ENCODE measurements at regions not wholly inside any gene's neighbourhood (a gene's known extent, or its start where the extent isn't known, plus 50 kb on each side); places are given as distances from the start of the nearest gene placed in this dataset.
"Not testable (repeated sequence)": the region's sequence is repeated elsewhere in the genome, so short reads cannot be mapped to it uniquely, and the experiment has no call there.

GRCh38 chr6:6414931-6415330 is 94.5 kb upstream of the F13A1 start:
- no peak for DNase-seq

- DNase-seq, result no peak
Measured at GRCh38 chr6:6417475-6417874, 97.0 kb upstream of the F13A1 start.

GRCh38 chr6:6418421-6418820 is 98.0 kb upstream of the F13A1 start:
- no peak for DNase-seq

GRCh38 chr6:6420107-6420506 is 99.6 kb upstream of the F13A1 start:
- no peak for DNase-seq

- no peak for DNase-seq
Measured at GRCh38 chr6:6434151-6434550, 113.7 kb upstream of the F13A1 start.

- DNase-seq, result no peak
Measured at GRCh38 chr6:6434723-6435122, 114.3 kb upstream of the F13A1 start.

GRCh38 chr6:6436366-6436765 is 115.9 kb upstream of the F13A1 start:
- DNase-seq, result no peak

- DNase-seq, result no peak
Measured at GRCh38 chr6:6436946-6437345, 116.5 kb upstream of the F13A1 start.

GRCh38 chr6:6438286-6438685 is 117.8 kb upstream of the F13A1 start:
- DNase-seq, result no peak

GRCh38 chr6:6439778-6440177 is 119.3 kb upstream of the F13A1 start:
- no peak for DNase-seq

GRCh38 chr6:6452002-6452401 is 131.5 kb upstream of the F13A1 start:
- DNase-seq, result no peak

GRCh38 chr6:6453186-6453585 is 132.7 kb upstream of the F13A1 start:
- DNase-seq, result no peak

- no peak for DNase-seq
Measured at GRCh38 chr6:6455272-6455671, 133.2 kb upstream of the LY86 start.

GRCh38 chr6:6458172-6458571 is 130.3 kb upstream of the LY86 start:
- DNase-seq, result no peak

GRCh38 chr6:6459963-6460362 is 128.6 kb upstream of the LY86 start:
- DNase-seq, result not testable (repeated sequence)

GRCh38 chr6:6460416-6460815 is 128.1 kb upstream of the LY86 start:
- no peak for DNase-seq

- DNase-seq, result no peak
Measured at GRCh38 chr6:6461138-6461537, 127.4 kb upstream of the LY86 start.

GRCh38 chr6:6466967-6467761 is 121.4 kb upstream of the LY86 start:
- no peak for DNase-seq

- DNase-seq, result no peak
Measured at GRCh38 chr6:6469074-6469473, 119.4 kb upstream of the LY86 start.

GRCh38 chr6:6470123-6470522 is 118.4 kb upstream of the LY86 start:
- DNase-seq, result no peak

GRCh38 chr6:6471276-6471675 is 117.2 kb upstream of the LY86 start:
- DNase-seq, result no peak

GRCh38 chr6:6474170-6474920 is 114.2 kb upstream of the LY86 start:
- no peak for DNase-seq

GRCh38 chr6:6479785-6480184 is 108.7 kb upstream of the LY86 start:
- DNase-seq, result no peak

- no peak for DNase-seq
Measured at GRCh38 chr6:6482256-6482655, 106.3 kb upstream of the LY86 start.

GRCh38 chr6:6483168-6483567 is 105.4 kb upstream of the LY86 start:
- no peak for DNase-seq
